ENCODE measurements at regions not wholly inside any gene's neighbourhood (a gene's known extent, or its start where the extent isn't known, plus 50 kb on each side); places are given as distances from the start of the nearest gene placed in this dataset.

GRCh38 chr9:38285236-38285635 is 107.3 kb upstream of the ALDH1B1 start:
- no peak overlapping the region for H3K4me2 ChIP-seq (ENCODE audit: low read length)
- no peak overlapping the region for H2AFZ ChIP-seq (ENCODE audit: low read length)
- H3K27me3 ChIP-seq (ENCODE audit: insufficient read depth, low read length), result 0 out of 2 replicates have a peak, but pooled peaks cover 3% of the 10 kb centered on the region
- H3F3A ChIP-seq (ENCODE audit: insufficient read depth, low read length), result no peaks in the 10 kb centered on the region
- no peaks in the 10 kb centered on the region for H3K36me3 ChIP-seq (ENCODE audit: insufficient read depth, low read length)
- H3K4me3 ChIP-seq (ENCODE audit: low read depth, low read length, poor library complexity, severe bottlenecking), result no peak overlapping the region
- no peak overlapping the region for H3K27ac ChIP-seq (ENCODE audit: low read depth, low read length, poor library complexity, severe bottlenecking)
- H3K9me3 ChIP-seq (ENCODE audit: low read length), result no peaks in the 10 kb centered on the region
- no peaks in the 10 kb centered on the region for H3K9me2 ChIP-seq (ENCODE audit: low read depth, low read length)
- H3K4me1 ChIP-seq (ENCODE audit: insufficient read depth, low read length, severe bottlenecking), result no peaks in the 10 kb centered on the region
- TF ChIP-seq CTCF (IDR thresholded peaks at IDR 0.05; ENCODE audit: low read length) (no peak), EZH2 (IDR thresholded peaks at IDR 0.05; ENCODE audit: borderline replicate concordance, low read length) (no peak)
- no peaks in the 10 kb centered on the region for H3K79me2 ChIP-seq (ENCODE audit: insufficient read depth, low read length)
- no peak overlapping the region for H3K9ac ChIP-seq (ENCODE audit: low read length)
- H4K20me1 ChIP-seq (ENCODE audit: insufficient read depth, low read length), result no peaks in the 10 kb centered on the region

- Histone ChIP-seq H3K4me1 (ENCODE audit: insufficient read depth, low read length, severe bottlenecking) (no peaks in the 10 kb centered on the region), H3F3A (ENCODE audit: insufficient read depth, low read length) (no peaks in the 10 kb centered on the region), H3K4me2 (ENCODE audit: low read length) (no peak overlapping the region), H3K27me3 (ENCODE audit: insufficient read depth, low read length) (0 out of 2 replicates have a peak, but pooled peaks cover 3% of the 10 kb centered on the region), H2AFZ (ENCODE audit: low read length) (no peak overlapping the region), H3K9ac (ENCODE audit: low read length) (no peak overlapping the region), H3K27ac (ENCODE audit: low read depth, low read length, poor library complexity, severe bottlenecking) (no peak overlapping the region), H3K9me3 (ENCODE audit: low read length) (no peaks in the 10 kb centered on the region), H4K20me1 (ENCODE audit: insufficient read depth, low read length) (no peaks in the 10 kb centered on the region), H3K9me2 (ENCODE audit: low read depth, low read length) (no peaks in the 10 kb centered on the region), H3K79me2 (ENCODE audit: insufficient read depth, low read length) (no peaks in the 10 kb centered on the region), H3K36me3 (ENCODE audit: insufficient read depth, low read length) (no peaks in the 10 kb centered on the region), H3K4me3 (ENCODE audit: low read depth, low read length, poor library complexity, severe bottlenecking) (no peak overlapping the region)
- no peak for TF ChIP-seq CTCF (IDR thresholded peaks at IDR 0.05; ENCODE audit: low read length)
- TF ChIP-seq EZH2 (IDR thresholded peaks at IDR 0.05; ENCODE audit: borderline replicate concordance, low read length), result no peak
Measured at GRCh38 chr9:38284588-38285051, 107.9 kb upstream of the ALDH1B1 start.

- no peaks in the 10 kb centered on the region for H3F3A ChIP-seq (ENCODE audit: insufficient read depth, low read length)
- no peak overlapping the region for H3K4me2 ChIP-seq (ENCODE audit: low read length)
- H4K20me1 ChIP-seq (ENCODE audit: insufficient read depth, low read length), result no peaks in the 10 kb centered on the region
- H3K4me3 ChIP-seq (ENCODE audit: low read depth, low read length, poor library complexity, severe bottlenecking), result no peak overlapping the region
- no peak overlapping the region for H3K27ac ChIP-seq (ENCODE audit: low read depth, low read length, poor library complexity, severe bottlenecking)
- no peaks in the 10 kb centered on the region for H3K9me2 ChIP-seq (ENCODE audit: low read depth, low read length)
- H3K4me1 ChIP-seq (ENCODE audit: insufficient read depth, low read length, severe bottlenecking), result no peaks in the 10 kb centered on the region
- no peak overlapping the region for H2AFZ ChIP-seq (ENCODE audit: low read length)
- H3K9ac ChIP-seq (ENCODE audit: low read length), result no peak overlapping the region
- no peak for TF ChIP-seq CTCF (IDR thresholded peaks at IDR 0.05; ENCODE audit: low read length)
- TF ChIP-seq EZH2 (IDR thresholded peaks at IDR 0.05; ENCODE audit: borderline replicate concordance, low read length), result no peak
- H3K36me3 ChIP-seq (ENCODE audit: insufficient read depth, low read length), result no peaks in the 10 kb centered on the region
- H3K27me3 ChIP-seq (ENCODE audit: insufficient read depth, low read length), result peaks cover 6% of the 10 kb centered on the region; the same call in 1 of the 2 replicates
- H3K79me2 ChIP-seq (ENCODE audit: insufficient read depth, low read length), result no peaks in the 10 kb centered on the region
- H3K9me3 ChIP-seq (ENCODE audit: low read length), result no peaks in the 10 kb centered on the region
Measured at GRCh38 chr9:38284039-38284575, 108.4 kb upstream of the ALDH1B1 start.

All from OCI-LY1 (cell line).